ENCODE measurements at regions not wholly inside any gene's neighbourhood (a gene's known extent, or its start where the extent isn't known, plus 50 kb on each side); places are given as distances from the start of the nearest gene placed in this dataset.

GRCh38 chrX:40973619-40974018, 111.6 kb upstream of the USP9X start:
- Histone ChIP-seq H3K4me2 (ENCODE audit: low read length) (no peak overlapping the region), H3K79me2 (ENCODE audit: insufficient read depth, low read depth, low read length) (no peaks in the 10 kb centered on the region), H3K36me3 (ENCODE audit: insufficient read depth, low read length) (no peaks in the 10 kb centered on the region), H2AFZ (ENCODE audit: low read length) (no peak overlapping the region), H3K27ac (ENCODE audit: low read depth, low read length, poor library complexity, severe bottlenecking) (no peak overlapping the region), H3K9me3 (ENCODE audit: low read length) (no peaks in the 10 kb centered on the region), H4K20me1 (ENCODE audit: insufficient read depth, low read length) (no peaks in the 10 kb centered on the region), H3K9me2 (ENCODE audit: insufficient read depth, low read length) (no peaks in the 10 kb centered on the region), H3K4me1 (ENCODE audit: insufficient read depth, low read length, poor library complexity, severe bottlenecking) (no peaks in the 10 kb centered on the region), H3K4me3 (ENCODE audit: low read depth, low read length, poor library complexity, severe bottlenecking) (no peak overlapping the region)
- no TSS peak for BruUV-seq (replicated peaks)
- no peak for DNase-seq (ENCODE audit: low spot score)
- POLR2A ChIA-PET: no interaction called here
- intact Hi-C loops (cut with micrococcal nuclease; ENCODE audit: unreplicated experiment): no loop called here
- no peak for TF ChIP-seq CTCF (conservative IDR thresholded peaks at IDR 0.05; ENCODE audit: low read length)
- TF ChIP-seq EZH2phosphoT487 (IDR thresholded peaks at IDR 0.05; ENCODE audit: borderline replicate concordance, low read depth, low read length): no peak
- CTCF ChIA-PET (ENCODE audit: unreplicated experiment): no interaction called here

GRCh38 chrX:40975951-40976350, 109.3 kb upstream of the USP9X start:
- no peaks in the 10 kb centered on the region for H3K4me1 ChIP-seq (ENCODE audit: insufficient read depth, low read length, poor library complexity, severe bottlenecking)
- BruUV-seq (replicated peaks): no TSS peak
- ChIA-PET POLR2A (no interaction called here), CTCF (ENCODE audit: unreplicated experiment) (no interaction called here)
- no peaks in the 10 kb centered on the region for H3K79me2 ChIP-seq (ENCODE audit: insufficient read depth, low read depth, low read length)
- no peaks in the 10 kb centered on the region for H3K9me3 ChIP-seq (ENCODE audit: low read length)
- TF ChIP-seq CTCF (conservative IDR thresholded peaks at IDR 0.05; ENCODE audit: low read length) (no peak), EZH2phosphoT487 (IDR thresholded peaks at IDR 0.05; ENCODE audit: borderline replicate concordance, low read depth, low read length) (no peak)
- no peak overlapping the region for H3K4me2 ChIP-seq (ENCODE audit: low read length)
- no peak overlapping the region for H3K27ac ChIP-seq (ENCODE audit: low read depth, low read length, poor library complexity, severe bottlenecking)
- H3K4me3 ChIP-seq (ENCODE audit: low read depth, low read length, poor library complexity, severe bottlenecking): no peak overlapping the region
- intact Hi-C loops (cut with micrococcal nuclease; ENCODE audit: unreplicated experiment): no loop called here
- H3K36me3 ChIP-seq (ENCODE audit: insufficient read depth, low read length): no peaks in the 10 kb centered on the region
- H3K9me2 ChIP-seq (ENCODE audit: insufficient read depth, low read length): no peaks in the 10 kb centered on the region
- no peak for DNase-seq (ENCODE audit: low spot score)
- no peak overlapping the region for H2AFZ ChIP-seq (ENCODE audit: low read length)
- H4K20me1 ChIP-seq (ENCODE audit: insufficient read depth, low read length): no peaks in the 10 kb centered on the region

- no TSS peak for BruUV-seq (replicated peaks)
- CTCF ChIA-PET (ENCODE audit: unreplicated experiment): no interaction called here
Measured at GRCh38 chrX:40976981-40977380, 108.3 kb upstream of the USP9X start.

More at GRCh38 chrX:40976981-40977380, 108.3 kb upstream of the USP9X start:
- H3K9me3 ChIP-seq (ENCODE audit: low read length): no peaks in the 10 kb centered on the region
- DNase-seq (ENCODE audit: low spot score): no peak
- H4K20me1 ChIP-seq (ENCODE audit: insufficient read depth, low read length): no peaks in the 10 kb centered on the region
- intact Hi-C loops (cut with micrococcal nuclease; ENCODE audit: unreplicated experiment): no loop called here
- POLR2A ChIA-PET: no interaction called here
- no peaks in the 10 kb centered on the region for H3K79me2 ChIP-seq (ENCODE audit: insufficient read depth, low read depth, low read length)
- H3K4me1 ChIP-seq (ENCODE audit: insufficient read depth, low read length, poor library complexity, severe bottlenecking): no peaks in the 10 kb centered on the region
- no peak overlapping the region for H3K4me3 ChIP-seq (ENCODE audit: low read depth, low read length, poor library complexity, severe bottlenecking)
- no peaks in the 10 kb centered on the region for H3K9me2 ChIP-seq (ENCODE audit: insufficient read depth, low read length)
- H3K36me3 ChIP-seq (ENCODE audit: insufficient read depth, low read length): no peaks in the 10 kb centered on the region
- TF ChIP-seq EZH2phosphoT487 (IDR thresholded peaks at IDR 0.05; ENCODE audit: borderline replicate concordance, low read depth, low read length) (no peak), CTCF (conservative IDR thresholded peaks at IDR 0.05; ENCODE audit: low read length) (no peak)
- no peak overlapping the region for H2AFZ ChIP-seq (ENCODE audit: low read length)
- H3K4me2 ChIP-seq (ENCODE audit: low read length): no peak overlapping the region
- H3K27ac ChIP-seq (ENCODE audit: low read depth, low read length, poor library complexity, severe bottlenecking): no peak overlapping the region

Data from OCI-LY7 (cell line).